Type B pancreatic cell (in vitro differentiated cells): ENCODE measurements at regions not wholly inside any gene's neighbourhood (a gene's known extent, or its start where the extent isn't known, plus 50 kb on each side); places are given as distances from the start of the nearest gene placed in this dataset.

Experiments used
- DNase-seq: peaks from one replicate; pipeline ENCODE4 v3.0.0; 2021; ENCODE audit warnings: mixed read lengths; ENCODE audit not compliant: unreplicated experiment; ENCODE audit errors: extremely low spot score
- H3K27ac Mint-ChIP-seq: 2 replicates; pipeline ENCODE4 v1.8.0; 2021; ENCODE audit warnings: mild to moderate bottlenecking, mixed read lengths
- H3K27me3 Mint-ChIP-seq: 2 replicates; pipeline ENCODE4 v1.8.0; 2021; ENCODE audit warnings: mixed read lengths
- H3K36me3 Mint-ChIP-seq: 2 replicates; pipeline ENCODE4 v1.8.0; 2021; ENCODE audit warnings: mixed read lengths
- H3K4me1 Mint-ChIP-seq: one replicate; pipeline ENCODE4 v1.8.0; 2021; ENCODE audit warnings: mixed read lengths; ENCODE audit not compliant: unreplicated experiment
- H3K4me3 Mint-ChIP-seq: 2 replicates; pipeline ENCODE4 v1.8.0; 2021; ENCODE audit warnings: mild to moderate bottlenecking, mixed read lengths
- H3K9me3 Mint-ChIP-seq: 2 replicates; pipeline ENCODE4 v1.8.0; 2021; ENCODE audit warnings: mixed read lengths
- CTCF ChIP-seq: fragments of 200-600 bp; sonication (generic); conservative IDR thresholded peaks from 2 replicates; pipeline ENCODE4 v1.5.0; 2021; ENCODE audit warnings: antibody characterized with exemption, mild to moderate bottlenecking

- peaks cover 8% of the 10 kb centered on the region for H3K27me3 Mint-ChIP-seq
- no peak for TF ChIP-seq CTCF
- H3K9me3 Mint-ChIP-seq = no peaks in the 10 kb centered on the region
- peaks cover 16% of the 10 kb centered on the region for H3K4me1 Mint-ChIP-seq
- no peaks in the 10 kb centered on the region for H3K36me3 Mint-ChIP-seq
- no peak overlapping the region for H3K27ac Mint-ChIP-seq
- no peak overlapping the region for H3K4me3 Mint-ChIP-seq
- DNase-seq = no peak
These were observed 105.5 kb downstream of the CRYAA start for GRCh38 chr21:43274022-43274945.

GRCh38 chr21:43273708-43274021 is 104.9 kb downstream of the CRYAA start:
- H3K36me3 Mint-ChIP-seq = no peaks in the 10 kb centered on the region
- no peak for TF ChIP-seq CTCF
- peaks cover 8% of the 10 kb centered on the region for H3K27me3 Mint-ChIP-seq
- H3K27ac Mint-ChIP-seq = no peak overlapping the region
- H3K4me1 Mint-ChIP-seq = peaks cover 16% of the 10 kb centered on the region
- no peak overlapping the region for H3K4me3 Mint-ChIP-seq
- no peaks in the 10 kb centered on the region for H3K9me3 Mint-ChIP-seq
- no peak for DNase-seq

GRCh38 chr21:43273016-43273707 is 104.4 kb downstream of the CRYAA start:
- no peak for DNase-seq
- Mint-ChIP-seq H3K27me3 (peaks cover 8% of the 10 kb centered on the region), H3K9me3 (no peaks in the 10 kb centered on the region)

GRCh38 chr21:43272591-43272990 is 103.8 kb downstream of the CRYAA start:
- Mint-ChIP-seq H3K4me3 (no peak overlapping the region), H3K27ac (no peak overlapping the region), H3K9me3 (no peaks in the 10 kb centered on the region), H3K36me3 (no peaks in the 10 kb centered on the region), H3K4me1 (peaks cover 10% of the 10 kb centered on the region), H3K27me3 (peaks cover 3% of the 10 kb centered on the region)
- TF ChIP-seq CTCF = no peak
- DNase-seq = no peak

More at GRCh38 chr21:43273016-43273707, 104.4 kb downstream of the CRYAA start:
- no peak for TF ChIP-seq CTCF
- no peak overlapping the region for H3K27ac Mint-ChIP-seq
- H3K36me3 Mint-ChIP-seq = no peaks in the 10 kb centered on the region
- no peak overlapping the region for H3K4me3 Mint-ChIP-seq
- peaks cover 16% of the 10 kb centered on the region for H3K4me1 Mint-ChIP-seq

GRCh38 chr21:43271452-43272020 is 102.7 kb downstream of the CRYAA start:
- peaks cover 3% of the 10 kb centered on the region for H3K27me3 Mint-ChIP-seq
- H3K36me3 Mint-ChIP-seq = no peaks in the 10 kb centered on the region
- DNase-seq = no peak
- H3K9me3 Mint-ChIP-seq = no peaks in the 10 kb centered on the region
- TF ChIP-seq CTCF = no peak
- peaks cover 10% of the 10 kb centered on the region for H3K4me1 Mint-ChIP-seq
- H3K27ac Mint-ChIP-seq = no peak overlapping the region
- no peak overlapping the region for H3K4me3 Mint-ChIP-seq
